ENCODE measurements at regions not wholly inside any gene's neighbourhood (a gene's known extent, or its start where the extent isn't known, plus 50 kb on each side); places are given as distances from the start of the nearest gene placed in this dataset.

- peak overlapping the region; percentile 51; the same call in 1 of the 2 replicates for H3K27ac ChIP-seq
Measured at GRCh38 chr13:106700007-106700406, 132.1 kb upstream of the ARGLU1 start.

GRCh38 chr13:106699311-106699710 is 131.4 kb upstream of the ARGLU1 start:
- TF ChIP-seq CTCF (conservative IDR thresholded peaks at IDR 0.05) (no peak), ZFX (IDR thresholded peaks at IDR 0.05) (no peak)
- H3K27ac ChIP-seq, result peak overlapping the region; percentile 57; the same call in 1 of the 2 replicates

More at GRCh38 chr13:106700007-106700406, 132.1 kb upstream of the ARGLU1 start:
- TF ChIP-seq CTCF (conservative IDR thresholded peaks at IDR 0.05) (no peak), ZFX (IDR thresholded peaks at IDR 0.05) (no peak)

- H3K27ac ChIP-seq, result no peak overlapping the region
- TF ChIP-seq CTCF (conservative IDR thresholded peaks at IDR 0.05) (no peak), ZFX (IDR thresholded peaks at IDR 0.05) (no peak)
Measured at GRCh38 chr13:106696719-106697118, 128.8 kb upstream of the ARGLU1 start.

GRCh38 chr13:106696140-106696539 is 128.2 kb upstream of the ARGLU1 start:
- H3K27ac ChIP-seq, result no peak overlapping the region
- TF ChIP-seq ZFX (IDR thresholded peaks at IDR 0.05) (no peak), CTCF (conservative IDR thresholded peaks at IDR 0.05) (no peak)

GRCh38 chr13:106695139-106695538 is 127.2 kb upstream of the ARGLU1 start:
- H3K27ac ChIP-seq, result no peak overlapping the region
- TF ChIP-seq ZFX (IDR thresholded peaks at IDR 0.05), result no peak
- no peak for TF ChIP-seq CTCF (conservative IDR thresholded peaks at IDR 0.05)

- H3K27ac ChIP-seq, result no peak overlapping the region
- no peak for TF ChIP-seq ZFX (IDR thresholded peaks at IDR 0.05)
- no peak for TF ChIP-seq CTCF (conservative IDR thresholded peaks at IDR 0.05)
Measured at GRCh38 chr13:106691861-106692260, 123.9 kb upstream of the ARGLU1 start.

GRCh38 chr13:106691341-106691740 is 123.4 kb upstream of the ARGLU1 start:
- no peak overlapping the region for H3K27ac ChIP-seq
- no peak for TF ChIP-seq CTCF (conservative IDR thresholded peaks at IDR 0.05)

Measured in C4-2B (cell line).